Common myeloid progenitor, CD34-positive (primary cell): ENCODE measurements at regions not wholly inside any gene's neighbourhood (a gene's known extent, or its start where the extent isn't known, plus 50 kb on each side); places are given as distances from the start of the nearest gene placed in this dataset.
"Not testable (repeated sequence)": the region's sequence is repeated elsewhere in the genome, so short reads cannot be mapped to it uniquely, and the experiment has no call there.

Experiments
- CTCF ChIA-PET: fragments of 350-600 bp; sonication (Branson Sonifier 250); formaldehyde crosslinking; loops from one replicate; lab custom pipeline; 2021; ENCODE audit warnings: antibody characterized with exemption; lab: Charles Lee
- POLR2A ChIA-PET: fragments of 350-600 bp; sonication (Branson Sonifier 250); formaldehyde crosslinking; loops from one replicate; lab custom pipeline; 2021; ENCODE audit warnings: antibody characterized with exemption; lab: Charles Lee
- DNase-seq, 3 donors: peaks; one replicate each; pipeline versions ENCODE4 v3.0.0 to v3.0.0-alpha.2; 2013
- H3K27ac ChIP-seq, 2 experiments: 1 replicate in 1 of 2; 2 replicates in 1 of 2; pipeline ENCODE4 v1.7.0; 2013; ENCODE audit warnings: inconsistent platforms in 2 of 2, low read length in 2 of 2, mild to moderate bottlenecking in 2 of 2, low read depth in 1 of 2, moderate library complexity in 1 of 2; ENCODE audit not compliant: severe bottlenecking in 2 of 2, insufficient read depth in 1 of 2, poor library complexity in 1 of 2
- H3K27me3 ChIP-seq, 5 experiments: replicated peaks in 2 of 5; 1 replicate in 3 of 5; 2 replicates in 2 of 5; pipeline versions ENCODE4 v1.6.1 to v1.7.0; 2013; ENCODE audit warnings: low read length in 4 of 5, mild to moderate bottlenecking in 2 of 5, moderate library complexity in 2 of 5, inconsistent platforms in 1 of 5; ENCODE audit not compliant: insufficient read depth in 5 of 5, control insufficient read depth in 4 of 5
- H3K36me3 ChIP-seq, 4 experiments: 1 replicate in 2 of 4; 2 replicates in 2 of 4; pipeline versions ENCODE4 v1.6.1 to v1.7.0; 2013; ENCODE audit warnings: low read length in 3 of 4, control low read depth in 1 of 4, mild to moderate bottlenecking in 1 of 4; ENCODE audit not compliant: control insufficient read depth in 4 of 4, insufficient read depth in 4 of 4
- H3K4me1 ChIP-seq, 4 experiments: 1 replicate in 3 of 4; 2 replicates in 1 of 4; pipeline versions ENCODE4 v1.6.1 to v1.7.1; 2013; ENCODE audit warnings: low read length in 3 of 4, mild to moderate bottlenecking in 3 of 4, control low read depth in 1 of 4, inconsistent platforms in 1 of 4, moderate library complexity in 1 of 4; ENCODE audit not compliant: control insufficient read depth in 4 of 4, insufficient read depth in 4 of 4; ENCODE audit errors: control extremely low read depth in 1 of 4
- H3K4me3 ChIP-seq, 7 experiments: 1 replicate in 4 of 7; 2 replicates in 3 of 7; pipeline versions ENCODE4 v1.5.1 to v1.7.0; 2013; ENCODE audit warnings: mild to moderate bottlenecking in 7 of 7, low read length in 6 of 7, moderate library complexity in 6 of 7, inconsistent platforms in 2 of 7, low read depth in 2 of 7, control low read depth in 1 of 7; ENCODE audit not compliant: insufficient read depth in 4 of 7, control insufficient read depth in 1 of 7; ENCODE audit errors: extremely low read depth in 1 of 7
- H3K9me3 ChIP-seq, 5 experiments: 1 replicate in 4 of 5; 2 replicates in 1 of 5; pipeline versions ENCODE4 v1.6.1 to v1.7.1; 2013; ENCODE audit warnings: low read length in 4 of 5, mild to moderate bottlenecking in 2 of 5, inconsistent platforms in 1 of 5, low read depth in 1 of 5, moderate library complexity in 1 of 5; ENCODE audit not compliant: control insufficient read depth in 4 of 5, insufficient read depth in 2 of 5; ENCODE audit errors: control extremely low read depth in 1 of 5
- WGBS: methylation state at CpG from one replicate; pipeline ENCODE4 v1.1.5; 2013; ENCODE audit not compliant: insufficient coverage; 5-methylcytosine and 5-hydroxymethylcytosine counted together

DNA sequence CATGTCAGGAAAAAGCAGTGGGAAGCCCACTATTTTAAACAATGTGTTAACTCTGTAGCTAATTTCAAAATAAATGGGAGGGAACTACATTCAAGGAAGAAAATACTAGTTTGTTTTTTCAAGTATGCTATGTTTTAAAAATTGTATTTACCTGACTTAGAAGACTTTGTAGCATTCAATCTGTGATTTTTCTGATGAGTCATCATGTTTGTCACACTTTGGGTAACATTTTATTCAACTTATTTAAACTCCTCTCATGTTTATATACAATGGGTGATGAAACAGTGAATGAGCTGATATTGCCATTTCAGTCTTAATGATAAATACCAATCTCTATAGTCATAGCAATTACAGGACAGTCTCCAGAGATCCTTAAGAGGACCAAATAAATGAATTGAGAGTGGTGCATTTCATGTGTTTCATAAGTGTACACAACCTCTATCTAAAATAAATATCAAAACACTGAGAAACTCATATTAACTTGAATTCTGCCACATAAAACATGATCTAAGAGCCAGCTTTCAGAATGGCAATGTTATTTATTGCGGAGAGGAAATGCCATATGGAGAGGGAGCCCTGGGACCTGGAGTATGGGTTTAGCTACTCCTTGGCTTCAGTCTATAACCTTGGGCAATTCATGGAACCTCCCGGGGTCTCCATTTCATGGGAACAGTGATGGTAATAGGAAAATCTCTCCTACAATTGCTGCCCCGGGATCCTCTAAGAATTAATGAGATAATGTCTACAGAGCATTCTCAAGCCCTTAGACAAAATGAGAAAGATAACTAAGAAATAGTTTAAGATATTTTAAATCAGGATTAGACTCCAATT, 913.9 kb downstream of the TLE4 start:
- WGBS = 83% methylated on average over 1 of the region's 3 CpGs
- H3K4me3 ChIP-seq = no peak overlapping the region
- ChIA-PET POLR2A (no interaction called here), CTCF (no interaction called here)
- no peaks in the 10 kb centered on the region for H3K4me1 ChIP-seq
- no peaks in the 10 kb centered on the region for H3K27me3 ChIP-seq
- H3K36me3 ChIP-seq = no peaks in the 10 kb centered on the region
- DNase-seq = no peak
- no peak overlapping the region for H3K27ac ChIP-seq
- H3K9me3 ChIP-seq = peaks cover 0 to 8% (median 3%) of the 10 kb centered on the region in 5 experiments

GRCh38 chr9:80482251-80482650, 910.5 kb downstream of the TLE4 start:
- H3K4me1 ChIP-seq, H3K27me3 ChIP-seq, H3K9me3 ChIP-seq, CTCF ChIA-PET, H3K27ac ChIP-seq, H3K4me3 ChIP-seq, POLR2A ChIA-PET, H3K36me3 ChIP-seq, DNase-seq: not testable (repeated sequence)
- 80% methylated on average over 1 of the region's 1 CpG for WGBS

GRCh38 chr9:80467632-80468031, 895.9 kb downstream of the TLE4 start:
- WGBS = 58% methylated on average over 3 of the region's 3 CpGs
- H3K4me1 ChIP-seq = no peaks in the 10 kb centered on the region
- H3K36me3 ChIP-seq = no peaks in the 10 kb centered on the region
- DNase-seq = no peak
- ChIA-PET POLR2A (no interaction called here), CTCF (no interaction called here)
- peaks cover 0 to 3% (median 0%) of the 10 kb centered on the region in 5 experiments for H3K9me3 ChIP-seq
- no peaks in the 10 kb centered on the region for H3K27me3 ChIP-seq
- H3K4me3 ChIP-seq = no peak overlapping the region
- H3K27ac ChIP-seq = no peak overlapping the region

GRCh38 chr9:80465556-80465955, 893.8 kb downstream of the TLE4 start:
- CTCF ChIA-PET = no interaction called here
- POLR2A ChIA-PET = no interaction called here
- Histone ChIP-seq H3K4me1 (no peaks in the 10 kb centered on the region), H3K4me3 (no peak overlapping the region), H3K27ac (no peak overlapping the region), H3K27me3 (no peaks in the 10 kb centered on the region), H3K36me3 (no peaks in the 10 kb centered on the region), H3K9me3 (peaks cover 0 to 3% (median 0%) of the 10 kb centered on the region in 5 experiments)
- no CpG with 5 or more reads among the region's 3 CpGs for WGBS
- DNase-seq = no peak

- Histone ChIP-seq H3K9me3 (peaks cover 0 to 2% (median 0%) of the 10 kb centered on the region in 5 experiments), H3K27ac (no peak overlapping the region), H3K27me3 (peaks cover 0 to 3% (median 0%) of the 10 kb centered on the region in 5 experiments), H3K4me3 (no peak overlapping the region), H3K4me1 (no peaks in the 10 kb centered on the region), H3K36me3 (no peaks in the 10 kb centered on the region)
- ChIA-PET POLR2A (no interaction called here), CTCF (no interaction called here)
- no peak for DNase-seq
- WGBS = 57% methylated on average over 3 of the region's 4 CpGs
Measured at GRCh38 chr9:80449513-80449912, 877.7 kb downstream of the TLE4 start.

DNA sequence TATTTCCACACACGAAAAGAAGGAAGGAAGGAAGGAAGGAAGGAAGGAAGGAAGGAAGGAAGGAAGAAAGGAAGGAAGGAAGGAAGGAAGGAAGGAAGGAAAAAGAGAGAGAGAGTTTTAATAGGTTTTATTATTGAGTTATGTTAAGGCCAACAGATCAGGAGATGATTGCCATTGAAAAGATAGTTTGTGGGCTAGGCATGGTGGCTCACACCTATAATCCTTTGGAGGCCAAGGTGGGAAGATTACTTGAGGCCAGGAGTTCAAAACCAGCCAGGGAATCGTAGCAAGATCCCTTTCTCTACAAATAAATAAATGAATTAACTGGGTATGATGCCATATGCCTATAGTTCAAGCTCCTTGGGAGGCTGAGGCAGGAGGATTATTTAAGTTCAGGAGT, 877.2 kb downstream of the TLE4 start:
- no peak for DNase-seq
- Histone ChIP-seq H3K9me3 (peaks cover 0 to 2% (median 0%) of the 10 kb centered on the region in 5 experiments), H3K4me1 (no peaks in the 10 kb centered on the region), H3K27me3 (peaks cover 0 to 3% (median 0%) of the 10 kb centered on the region in 5 experiments), H3K27ac (no peak overlapping the region), H3K4me3 (no peak overlapping the region), H3K36me3 (no peaks in the 10 kb centered on the region)
- ChIA-PET POLR2A (no interaction called here), CTCF (no interaction called here)
- 20% methylated on average over 1 of the region's 2 CpGs for WGBS

GRCh38 chr9:80447876-80448275, 876.1 kb downstream of the TLE4 start:
- 100% methylated on average over 3 of the region's 3 CpGs for WGBS
- ChIA-PET CTCF (no interaction called here), POLR2A (no interaction called here)

More at GRCh38 chr9:80447876-80448275, 876.1 kb downstream of the TLE4 start:
- Histone ChIP-seq H3K27me3 (peaks cover 0 to 3% (median 0%) of the 10 kb centered on the region in 5 experiments), H3K27ac (no peak overlapping the region), H3K9me3 (no peaks in the 10 kb centered on the region), H3K4me1 (no peaks in the 10 kb centered on the region), H3K36me3 (no peaks in the 10 kb centered on the region), H3K4me3 (no peak overlapping the region)
- DNase-seq = no peak
